RWPE2 (cell line): ENCODE measurements at regions not wholly inside any gene's neighbourhood (a gene's known extent, or its start where the extent isn't known, plus 50 kb on each side); places are given as distances from the start of the nearest gene placed in this dataset.

ENCODE experiments used
- ATAC-seq: fragments of 200-7000 bp; cut with Tn5 transposase; 3 replicates; pipeline ENCODE4 v1.9.1; 2021; ENCODE audit warnings: low read depth
- DNase-seq: peaks from one replicate; pipeline ENCODE4 v3.0.0-alpha.2; 2020; ENCODE audit warnings: low spot score
- H3K27ac ChIP-seq: fragments of 450-650 bp; 2 replicates; pipeline ENCODE4 v1.5.1; 2017; ENCODE audit warnings: mild to moderate bottlenecking; ENCODE audit not compliant: poor library complexity, severe bottlenecking
- H3K27me3 ChIP-seq: fragments of 250-450 bp; sonication (Bioruptor Pico); 2 replicates; pipeline ENCODE4 v1.5.1; 2021; ENCODE audit warnings: mild to moderate bottlenecking, moderate library complexity; ENCODE audit not compliant: insufficient read depth, poor library complexity, severe bottlenecking
- H3K36me3 ChIP-seq: fragments of 250-450 bp; sonication (Bioruptor Pico); 2 replicates; pipeline ENCODE4 v1.5.1; 2020; ENCODE audit warnings: low read depth, mild to moderate bottlenecking, moderate library complexity
- H3K4me1 ChIP-seq: fragments of 250-450 bp; sonication (Bioruptor Pico); 2 replicates; pipeline ENCODE4 v1.5.1; 2021; ENCODE audit warnings: mild to moderate bottlenecking, moderate library complexity; ENCODE audit not compliant: insufficient read depth, poor library complexity, severe bottlenecking
- H3K4me3 ChIP-seq: fragments of 250-450 bp; sonication (Bioruptor Pico); 2 replicates; pipeline ENCODE4 v1.5.1; 2021; ENCODE audit warnings: mild to moderate bottlenecking, moderate library complexity; ENCODE audit not compliant: severe bottlenecking
- H3K9me3 ChIP-seq: fragments of 250-450 bp; sonication (Bioruptor Pico); 2 replicates; pipeline ENCODE4 v1.5.1; 2021; ENCODE audit warnings: mild to moderate bottlenecking, moderate library complexity; ENCODE audit not compliant: severe bottlenecking
- TF ChIP-seq, protein P1 (sequence below): fragments of 450-650 bp; IDR thresholded peaks from one replicate; pipeline ENCODE4 v1.5.1; 2017; ENCODE audit warnings: mild to moderate bottlenecking, moderate library complexity; ENCODE audit not compliant: poor library complexity, severe bottlenecking

DNA sequence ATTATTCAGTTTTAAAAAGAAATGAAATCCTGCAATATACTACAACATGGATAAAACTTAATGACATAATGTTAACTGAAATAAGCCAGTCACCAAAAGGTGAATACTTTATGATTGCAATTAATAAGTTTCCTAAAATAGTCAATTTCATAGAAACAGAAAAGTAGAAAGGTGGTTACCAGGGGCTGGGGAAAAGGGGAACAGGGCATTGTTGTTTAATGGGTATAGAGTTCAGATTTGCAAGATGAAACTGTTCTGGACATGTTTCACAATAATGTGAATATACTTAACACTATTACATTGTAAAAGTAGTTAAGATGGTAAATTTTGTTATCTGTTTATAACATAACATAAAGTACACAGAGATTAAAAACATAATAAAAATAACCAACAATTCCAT lies 550.9 kb downstream of the CCER1 start:
- TF ChIP-seq, protein P1, sequence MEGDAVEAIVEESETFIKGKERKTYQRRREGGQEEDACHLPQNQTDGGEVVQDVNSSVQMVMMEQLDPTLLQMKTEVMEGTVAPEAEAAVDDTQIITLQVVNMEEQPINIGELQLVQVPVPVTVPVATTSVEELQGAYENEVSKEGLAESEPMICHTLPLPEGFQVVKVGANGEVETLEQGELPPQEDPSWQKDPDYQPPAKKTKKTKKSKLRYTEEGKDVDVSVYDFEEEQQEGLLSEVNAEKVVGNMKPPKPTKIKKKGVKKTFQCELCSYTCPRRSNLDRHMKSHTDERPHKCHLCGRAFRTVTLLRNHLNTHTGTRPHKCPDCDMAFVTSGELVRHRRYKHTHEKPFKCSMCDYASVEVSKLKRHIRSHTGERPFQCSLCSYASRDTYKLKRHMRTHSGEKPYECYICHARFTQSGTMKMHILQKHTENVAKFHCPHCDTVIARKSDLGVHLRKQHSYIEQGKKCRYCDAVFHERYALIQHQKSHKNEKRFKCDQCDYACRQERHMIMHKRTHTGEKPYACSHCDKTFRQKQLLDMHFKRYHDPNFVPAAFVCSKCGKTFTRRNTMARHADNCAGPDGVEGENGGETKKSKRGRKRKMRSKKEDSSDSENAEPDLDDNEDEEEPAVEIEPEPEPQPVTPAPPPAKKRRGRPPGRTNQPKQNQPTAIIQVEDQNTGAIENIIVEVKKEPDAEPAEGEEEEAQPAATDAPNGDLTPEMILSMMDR: no peak

DNA sequence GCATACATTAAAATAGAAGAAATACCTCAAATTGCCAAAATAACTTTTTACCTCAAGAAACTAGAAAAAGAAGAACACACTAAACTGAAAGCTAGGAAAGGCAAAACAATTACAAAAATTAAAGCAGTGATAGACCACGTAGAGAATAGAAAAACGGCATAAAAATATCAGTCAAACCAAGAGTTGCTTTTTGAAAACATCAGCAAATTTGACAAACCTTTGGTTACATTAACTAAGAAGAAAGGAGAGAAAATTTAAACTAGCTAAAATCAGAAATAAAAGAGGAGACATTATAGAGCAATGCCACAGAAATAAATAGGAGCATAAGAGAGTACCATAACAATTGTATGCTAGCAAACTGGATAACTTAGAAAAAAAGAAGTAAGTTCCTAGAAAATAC lies 553.8 kb downstream of the CCER1 start:
- ATAC-seq (no peak), DNase-seq (no peak)
- Histone ChIP-seq H3K4me1 (no peaks in the 10 kb centered on the region), H3K36me3 (no peaks in the 10 kb centered on the region), H3K27me3 (no peaks in the 10 kb centered on the region), H3K4me3 (no peak overlapping the region), H3K9me3 (peaks cover 2% of the 10 kb centered on the region), H3K27ac (no peak overlapping the region)
- TF ChIP-seq, protein P1: no peak

More for the DNA sequence above, 550.9 kb downstream of the CCER1 start:
- no peaks in the 10 kb centered on the region for H3K36me3 ChIP-seq
- H3K27me3 ChIP-seq: no peaks in the 10 kb centered on the region
- H3K4me3 ChIP-seq: no peak overlapping the region
- no peak for ATAC-seq
- no peaks in the 10 kb centered on the region for H3K4me1 ChIP-seq
- H3K27ac ChIP-seq: no peak overlapping the region
- DNase-seq: no peak
- no peaks in the 10 kb centered on the region for H3K9me3 ChIP-seq

DNA sequence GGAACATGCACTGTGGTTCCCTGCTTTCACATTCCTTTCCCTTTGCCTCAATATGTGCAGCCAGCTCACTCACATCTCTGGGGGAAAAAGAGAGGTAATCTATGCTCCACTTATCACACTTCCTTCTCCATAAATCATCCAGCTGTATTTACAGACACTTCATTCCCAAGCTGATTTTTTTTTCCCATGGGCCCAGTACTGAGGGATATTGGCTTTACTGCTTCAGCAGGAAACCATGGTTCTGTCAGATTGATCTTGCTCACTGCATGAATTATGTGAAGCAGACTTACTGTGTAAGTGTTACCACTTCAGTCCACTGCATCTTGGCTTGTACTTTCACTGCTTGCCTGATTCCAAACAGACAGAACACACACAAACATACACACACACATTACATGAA lies 555.6 kb downstream of the CCER1 start:
- H3K27ac ChIP-seq: no peak overlapping the region
- no peak for ATAC-seq
- H3K4me1 ChIP-seq: no peaks in the 10 kb centered on the region
- TF ChIP-seq, protein P1: no peak
- H3K27me3 ChIP-seq: no peaks in the 10 kb centered on the region
- no peaks in the 10 kb centered on the region for H3K36me3 ChIP-seq
- H3K4me3 ChIP-seq: no peak overlapping the region
- no peak for DNase-seq
- H3K9me3 ChIP-seq: peaks cover 2% of the 10 kb centered on the region

DNA sequence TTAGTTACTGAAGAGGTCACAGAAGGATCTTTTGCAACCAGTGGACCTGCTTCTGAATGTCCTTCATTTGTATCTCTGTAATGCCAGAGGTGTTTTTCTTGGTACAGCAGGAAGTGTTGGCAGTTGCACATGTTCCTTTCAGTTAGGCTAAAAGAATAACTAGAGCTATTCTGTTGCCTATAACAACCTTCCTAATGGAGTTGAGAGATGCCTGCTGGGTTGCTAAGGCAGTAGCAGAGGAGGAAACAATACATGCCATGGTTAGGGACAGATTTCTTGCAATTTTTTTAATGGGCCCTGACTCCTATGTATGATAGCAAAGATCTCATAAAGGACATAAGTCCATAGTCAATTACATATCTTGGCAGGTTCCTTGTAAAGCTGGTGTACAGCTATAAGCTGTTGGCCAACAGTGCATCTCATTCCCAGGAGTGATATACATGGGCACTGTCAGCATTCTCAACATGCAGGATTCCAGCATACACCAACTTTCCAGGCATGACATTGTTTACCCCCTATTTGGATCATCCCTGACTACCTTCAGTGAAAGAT lies 556.6 kb downstream of the CCER1 start:
- ATAC-seq (no peak), DNase-seq (no peak)
- Histone ChIP-seq H3K4me3 (no peak overlapping the region), H3K27ac (no peak overlapping the region), H3K27me3 (no peaks in the 10 kb centered on the region), H3K4me1 (no peaks in the 10 kb centered on the region), H3K36me3 (no peaks in the 10 kb centered on the region), H3K9me3 (peaks cover 2% of the 10 kb centered on the region)
- TF ChIP-seq, protein P1: no peak

DNA sequence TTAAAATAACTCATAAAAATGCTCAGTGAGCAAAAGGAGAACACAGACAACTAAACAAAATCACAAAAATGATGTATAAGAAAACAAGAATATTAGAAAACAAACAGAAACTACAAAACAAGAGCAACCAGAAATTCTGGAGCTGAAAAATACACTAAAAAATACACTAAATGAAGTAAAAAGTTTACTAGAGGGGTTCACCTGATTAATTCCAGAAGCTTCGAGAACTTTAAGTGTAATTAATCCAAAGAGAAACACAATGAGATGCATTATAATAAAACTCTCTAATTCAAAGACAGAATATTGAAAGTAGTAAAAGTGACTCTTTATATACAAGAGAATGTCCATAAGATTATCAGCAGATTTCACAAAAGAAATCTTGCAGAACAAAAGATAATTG lies 558.4 kb downstream of the CCER1 start:
- Histone ChIP-seq H3K4me3 (no peak overlapping the region), H3K27ac (no peak overlapping the region), H3K27me3 (no peaks in the 10 kb centered on the region), H3K36me3 (no peaks in the 10 kb centered on the region), H3K9me3 (peaks cover 2% of the 10 kb centered on the region), H3K4me1 (no peaks in the 10 kb centered on the region)
- ATAC-seq (no peak), DNase-seq (no peak)
- TF ChIP-seq, protein P1: no peak
